IMR-90 (cell line): ENCODE measurements at regions not wholly inside any gene's neighbourhood (a gene's known extent, or its start where the extent isn't known, plus 50 kb on each side); places are given as distances from the start of the nearest gene placed in this dataset.
A peak's percentile ranks its signal among the peaks of the same experiment; 100 is the strongest.

Source experiments
- ATAC-seq: fragments of 200-7000 bp; cut with Tn5 transposase; 2 replicates; pipeline ENCODE4 v1.9.1; 2020; ENCODE audit warnings: low read depth, mild to moderate bottlenecking, moderate library complexity
- BruUV-seq: library from RNA; stranded (reverse); fragments of 400-500 nt; replicated peaks from 2 replicates; lab custom pipeline; 2021; lab: Mats Ljungman, UMichigan
- CTCF ChIA-PET: fragments of 300-600 bp; formaldehyde crosslinking; extraction: SDS; loops from one replicate; lab custom pipeline; 2021; ENCODE audit warnings: antibody characterized with exemption; lab: Yijun Ruan, JAX
- POLR2A ChIA-PET: fragments of 300-600 bp; sonication (Branson Sonifier 250); formaldehyde crosslinking; loops from one replicate; lab custom pipeline; 2022; ENCODE audit warnings: antibody characterized with exemption; ENCODE audit not compliant: unreplicated experiment; lab: Charles Lee
- DNase-seq: peaks from one replicate; pipeline ENCODE4 v3.0.0; 2013
- H2AFZ ChIP-seq: replicated peaks from 2 replicates; pipeline ENCODE3; 2013; ENCODE audit warnings: low read length, mild to moderate bottlenecking; ENCODE audit not compliant: poor library complexity
- H2AK5ac ChIP-seq: 2 replicates; pipeline ENCODE4 v1.6.1; 2013; ENCODE audit warnings: low read depth, low read length, inconsistent platforms
- H2AK9ac ChIP-seq: replicated peaks from 2 replicates; pipeline ENCODE3; 2013; ENCODE audit warnings: mild to moderate bottlenecking, low read depth, low read length, moderate library complexity; ENCODE audit not compliant: poor library complexity
- H2BK120ac ChIP-seq: 2 replicates; pipeline ENCODE4 v1.6.1; 2013; ENCODE audit warnings: low read depth, low read length, inconsistent platforms
- H2BK15ac ChIP-seq: 3 replicates; pipeline ENCODE4 v1.6.1; 2013; ENCODE audit warnings: low read depth, low read length, inconsistent platforms
- H2BK20ac ChIP-seq: 2 replicates; pipeline ENCODE4 v1.6.1; 2013; ENCODE audit warnings: low read depth, mild to moderate bottlenecking, inconsistent platforms, low read length, moderate library complexity
- H2BK5ac ChIP-seq: 2 replicates; pipeline ENCODE4 v1.6.1; 2013; ENCODE audit warnings: mild to moderate bottlenecking, low read depth, low read length, inconsistent platforms; ENCODE audit not compliant: poor library complexity, severe bottlenecking
- H3K14ac ChIP-seq: replicated peaks from 2 replicates; pipeline ENCODE4 v1.6.1; 2013; ENCODE audit warnings: low read depth, low read length, inconsistent platforms
- H3K18ac ChIP-seq: 2 replicates; pipeline ENCODE4 v1.6.1; 2013; ENCODE audit warnings: low read depth, low read length, control low read depth
- H3K23ac ChIP-seq: 2 replicates; pipeline ENCODE4 v1.6.1; 2013; ENCODE audit warnings: low read depth, low read length, inconsistent platforms
- H3K27ac ChIP-seq: 2 replicates; pipeline ENCODE4 v1.5.1; 2013; ENCODE audit warnings: mild to moderate bottlenecking, control low read depth, low read length; ENCODE audit not compliant: insufficient read depth
- H3K27me3 ChIP-seq: 2 replicates; pipeline ENCODE4 v1.6.1; 2013; ENCODE audit warnings: low read length; ENCODE audit not compliant: control insufficient read depth, insufficient read depth
- H3K36me3 ChIP-seq: 2 replicates; pipeline ENCODE4 v1.6.1; 2013; ENCODE audit warnings: low read length, mixed read lengths; ENCODE audit not compliant: control insufficient read depth, insufficient read depth
- H3K4ac ChIP-seq: 2 replicates; pipeline ENCODE4 v1.6.1; 2013; ENCODE audit warnings: low read depth, low read length, inconsistent platforms
- H3K4me1 ChIP-seq: 2 replicates; pipeline ENCODE4 v1.6.1; 2013; ENCODE audit warnings: low read length, mixed read lengths; ENCODE audit not compliant: control insufficient read depth, insufficient read depth
- H3K4me2 ChIP-seq: 2 replicates; pipeline ENCODE4 v1.6.1; 2013; ENCODE audit warnings: low read depth, mild to moderate bottlenecking, control low read depth, low read length, moderate library complexity
- H3K4me3 ChIP-seq: 2 replicates; pipeline ENCODE4 v1.5.1; 2013; ENCODE audit warnings: low read depth, mild to moderate bottlenecking, control low read depth, low read length, moderate library complexity; ENCODE audit not compliant: insufficient read depth
- H3K56ac ChIP-seq: 2 replicates; pipeline ENCODE4 v1.6.1; 2013; ENCODE audit warnings: low read length, inconsistent platforms; ENCODE audit not compliant: insufficient read depth; ENCODE audit errors: extremely low read depth
- H3K79me1 ChIP-seq, 2 experiments: 2 replicates each; pipeline ENCODE4 v1.6.1; 2013; ENCODE audit warnings: low read length in 2 of 2, inconsistent platforms in 1 of 2, low read depth in 1 of 2
- H3K9ac ChIP-seq: 2 replicates; pipeline ENCODE4 v1.6.1; 2013; ENCODE audit warnings: low read depth, low read length, control low read depth
- H3K9me1 ChIP-seq: 2 replicates; pipeline ENCODE4 v1.6.1; 2013; ENCODE audit warnings: low read length, inconsistent platforms; ENCODE audit not compliant: insufficient read depth
- H3K9me3 ChIP-seq: 2 replicates; pipeline ENCODE4 v1.6.1; 2013; ENCODE audit warnings: low read length; ENCODE audit not compliant: control insufficient read depth, insufficient read depth
- H4K20me1 ChIP-seq: 2 replicates; pipeline ENCODE4 v1.6.1; 2013; ENCODE audit warnings: low read length, inconsistent platforms; ENCODE audit not compliant: insufficient read depth
- H4K5ac ChIP-seq: 2 replicates; pipeline ENCODE4 v1.6.1; 2013; ENCODE audit warnings: mild to moderate bottlenecking, low read depth, low read length, control low read depth
- H4K8ac ChIP-seq, 2 experiments: 2 replicates each; pipeline ENCODE4 v1.6.1; 2013; ENCODE audit warnings: low read depth in 2 of 2, low read length in 2 of 2, control low read depth in 1 of 2, inconsistent platforms in 1 of 2
- H4K91ac ChIP-seq: 2 replicates; pipeline ENCODE4 v1.6.1; 2013; ENCODE audit warnings: low read depth, low read length, inconsistent platforms; ENCODE audit not compliant: insufficient read depth
- BHLHE40 ChIP-seq: fragments of 150-350 bp; IDR thresholded peaks from 2 replicates; pipeline ENCODE4 v1.6.1; 2016; ENCODE audit warnings: mild to moderate bottlenecking, low read depth, low read length
- CEBPB ChIP-seq: IDR thresholded peaks from 2 replicates; pipeline ENCODE4 v1.6.1; 2012; ENCODE audit warnings: low read depth, low read length, improper control_type of control experiment
- FOS ChIP-seq: fragments of 150-350 bp; IDR thresholded peaks from 2 replicates; pipeline ENCODE4 v1.6.1; 2016; ENCODE audit warnings: low read depth, low read length
- NFE2L2 ChIP-seq: fragments of 150-350 bp; IDR thresholded peaks from 2 replicates; pipeline ENCODE4 v1.6.1; 2016; ENCODE audit warnings: low read depth, mild to moderate bottlenecking, low read length
- SMC3 ChIP-seq: fragments of 150-350 bp; IDR thresholded peaks from 2 replicates; pipeline ENCODE4 v1.6.1; 2016; ENCODE audit warnings: low read depth, mild to moderate bottlenecking, antibody characterized with exemption, low read length, moderate library complexity
- WGBS, 2 experiments: methylation state at CpG; one replicate each; pipeline versions ENCODE4 v1.1.5 to v1.1.7; 2013; ENCODE audit warnings: missing lambda C conversion rate in 2 of 2; ENCODE audit not compliant: insufficient read length in 1 of 2; ENCODE audit errors: extremely low coverage in 2 of 2; 5-methylcytosine and 5-hydroxymethylcytosine counted together
- dilution Hi-C: fragments of 300-500 bp; cut with HindIII; formaldehyde crosslinking; loops from one replicate; pipeline ENCODE4 v1.14.3; 2018; ENCODE audit warnings: low sequenced_read_pairs; ENCODE audit not compliant: unreplicated experiment
- in situ Hi-C: fragments of 300-500 bp; cut with MboI; formaldehyde crosslinking; loops from 3 replicates; pipeline ENCODE4 v1.14.3; 2019; ENCODE audit warnings: low sequenced_read_pairs, inconsistent platforms, mixed read lengths
- intact Hi-C: fragments of 100-400 bp; cut with micrococcal nuclease; formaldehyde crosslinking; loops from 2 replicates; pipeline ENCODE4 v1.10.0; 2022

DNA sequence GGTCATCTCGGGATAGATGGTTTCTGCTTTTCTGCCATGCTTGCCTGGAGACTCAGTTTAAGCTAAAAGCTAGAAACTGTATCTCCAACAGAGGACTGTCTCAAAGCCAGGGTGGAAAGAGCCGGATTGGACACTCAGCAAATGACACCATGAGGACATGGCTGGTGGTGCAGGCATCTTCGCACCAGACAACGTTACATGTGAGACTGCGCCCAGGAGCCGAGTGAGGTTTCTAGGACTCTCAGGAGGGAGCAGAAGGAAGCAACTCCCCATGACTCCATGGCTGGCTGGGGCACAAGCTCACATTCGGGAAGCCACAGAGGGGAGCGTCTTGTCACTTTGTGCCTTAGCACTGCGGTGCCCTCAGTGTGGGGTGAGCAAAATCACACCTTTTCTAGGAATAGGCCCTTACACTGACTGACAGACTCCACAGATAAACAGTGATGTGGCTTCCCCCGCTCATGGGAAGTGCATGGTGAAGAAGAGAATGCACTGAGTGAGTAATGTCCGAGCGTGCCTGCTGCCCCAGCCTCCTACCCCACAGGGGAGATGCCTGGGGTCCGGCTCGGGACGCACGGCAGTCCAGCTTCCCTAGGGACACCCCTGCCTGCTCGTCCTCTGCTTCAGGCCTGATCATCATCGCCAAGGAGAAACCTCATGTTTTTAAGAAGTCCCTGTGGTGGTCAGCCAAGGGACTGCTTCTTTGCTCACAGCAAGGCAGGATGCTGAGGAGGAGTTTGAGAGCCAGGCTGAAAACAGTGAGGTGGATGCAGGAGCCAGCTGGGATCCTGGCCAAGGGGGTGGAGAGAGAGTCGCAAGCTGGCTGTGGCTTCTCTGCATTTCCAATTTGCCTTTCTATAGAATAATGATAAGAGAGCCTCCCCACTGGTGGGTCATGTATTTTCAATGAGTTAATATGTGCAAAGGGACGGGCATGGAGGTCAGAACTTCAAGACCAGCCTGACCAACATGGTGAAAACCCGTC, 52.2 kb upstream of the FXYD4 start:
- H3K36me3 ChIP-seq: no peaks in the 10 kb centered on the region
- H2AK5ac ChIP-seq: no peak overlapping the region
- no peak overlapping the region for H3K23ac ChIP-seq
- H4K8ac ChIP-seq: no peak overlapping the region
- TF ChIP-seq SMC3 (no peak), FOS (no peak), NFE2L2 (no peak), BHLHE40 (no peak), CEBPB (no peak)
- no peak overlapping the region for H3K4me2 ChIP-seq
- peak overlapping the region; percentile 44 for H2AFZ ChIP-seq
- no peak overlapping the region for H2BK20ac ChIP-seq
- no peak overlapping the region for H3K9ac ChIP-seq
- H2AK9ac ChIP-seq: no peak overlapping the region
- ChIA-PET POLR2A (no interaction called here), CTCF (interaction anchor here (0.5 kb wide), 1 partner anchor 230 kb away, joined by 3 read pairs; no protein-coding TSS in a partner anchor)
- no peaks in the 10 kb centered on the region for H3K4me1 ChIP-seq
- H3K9me1 ChIP-seq: no peaks in the 10 kb centered on the region
- dilution Hi-C loops (no loop called here), intact Hi-C loops (no loop called here), in situ Hi-C loops (no loop called here)
- no peak overlapping the region for H2BK15ac ChIP-seq
- H3K4ac ChIP-seq: no peak overlapping the region
- H2BK5ac ChIP-seq: no peak overlapping the region
- no peak overlapping the region for H4K91ac ChIP-seq
- peaks cover 30% of the 10 kb centered on the region for H3K27me3 ChIP-seq
- no peak overlapping the region for H3K56ac ChIP-seq
- ATAC-seq (no peak), DNase-seq (no peak)
- WGBS, 2 experiments: 57% methylated on average over 5 of the region's 21 CpGs; no CpG with 5 or more reads in 1 of the 2 experiments
- H3K79me1 ChIP-seq: no peaks in the 10 kb centered on the region
- no peak overlapping the region for H4K5ac ChIP-seq
- H2BK120ac ChIP-seq: no peak overlapping the region
- no peak overlapping the region for H3K18ac ChIP-seq
- no TSS peak for BruUV-seq
- no peak overlapping the region for H3K4me3 ChIP-seq
- no peaks in the 10 kb centered on the region for H4K20me1 ChIP-seq
- no peaks in the 10 kb centered on the region for H3K9me3 ChIP-seq
- H3K14ac ChIP-seq: no peak overlapping the region
- H3K27ac ChIP-seq: no peak overlapping the region
